GM12878 (cell line): ENCODE measurements at regions not wholly inside any gene's neighbourhood (a gene's known extent, or its start where the extent isn't known, plus 50 kb on each side); places are given as distances from the start of the nearest gene placed in this dataset.

Experiments
- ATAC-seq: fragments of 200-7000 bp; cut with Tn5 transposase; 3 replicates; pipeline ENCODE4 v1.9.1; 2020; ENCODE audit warnings: mild to moderate bottlenecking, moderate library complexity
- BruUV-seq: library from RNA; stranded (reverse); fragments of 400-500 nt; replicated peaks from 2 replicates; lab custom pipeline; 2021; lab: Mats Ljungman, UMichigan
- CTCF ChIA-PET: fragments of 300-600 bp; sonication (Branson Sonifier 250); formaldehyde crosslinking; extraction: SDS; loops from one replicate; lab custom pipeline; 2021; ENCODE audit warnings: inconsistent platforms; lab: Yijun Ruan, JAX
- POLR2A ChIA-PET: fragments of 350-600 bp; formaldehyde crosslinking; extraction: SDS; loops from one replicate; lab custom pipeline; 2021; ENCODE audit warnings: inconsistent platforms; lab: Charles Lee
- RAD21 ChIA-PET: fragments of 300-600 bp; sonication (Branson Sonifier 250); formaldehyde crosslinking; loops from one replicate; lab custom pipeline; 2023; ENCODE audit warnings: antibody characterized with exemption; ENCODE audit not compliant: unreplicated experiment; lab: Charles Lee
- SMC1A ChIA-PET: fragments of 300-600 bp; sonication (Branson Sonifier 250); formaldehyde crosslinking; loops from one replicate; lab custom pipeline; 2023; ENCODE audit not compliant: unreplicated experiment, uncharacterized antibody; lab: Charles Lee
- DNase-seq: peaks from one replicate; pipeline ENCODE4 v3.0.0-alpha.2; 2011; ENCODE audit warnings: low read depth, low spot score
- FAIRE-seq: peaks from 3 replicates; lab custom pipeline; 2011; peaks lifted over from hg19 to GRCh38; lab: Jason Lieb, UNC
- H2AFZ ChIP-seq: 2 replicates; pipeline ENCODE4 v1.6.0; 2011; ENCODE audit warnings: low read depth, low read length, control low read depth; ENCODE audit not compliant: control insufficient read depth
- H3K27ac ChIP-seq: 2 replicates; pipeline ENCODE4 v1.5.1; 2011; ENCODE audit warnings: control low read depth; ENCODE audit not compliant: control insufficient read depth, insufficient read depth
- H3K27me3 ChIP-seq, 2 experiments: replicated peaks in 1 of 2; 2 replicates each; pipeline versions ENCODE4 v1.6.0 to v1.6.1; 2011; ENCODE audit warnings: low read length in 1 of 2; ENCODE audit not compliant: control insufficient read depth in 2 of 2, insufficient read depth in 2 of 2
- H3K36me3 ChIP-seq, 2 experiments: 2 replicates each; pipeline ENCODE4 v1.5.1; 2011; ENCODE audit warnings: low read length in 1 of 2; ENCODE audit not compliant: control insufficient read depth in 2 of 2, insufficient read depth in 2 of 2
- H3K4me1 ChIP-seq: 2 replicates; pipeline ENCODE4 v1.6.1; 2011; ENCODE audit warnings: mild to moderate bottlenecking, low read length, moderate library complexity, mixed read lengths; ENCODE audit not compliant: control insufficient read depth, insufficient read depth
- H3K4me2 ChIP-seq: 2 replicates; pipeline ENCODE4 v1.6.0; 2011; ENCODE audit warnings: control low read depth; ENCODE audit not compliant: control insufficient read depth, insufficient read depth
- H3K4me3 ChIP-seq: fragments of 200-600 bp; sonication (generic); 2 replicates; pipeline ENCODE4 v1.5.1; 2016
- H3K79me2 ChIP-seq: 2 replicates; pipeline ENCODE4 v1.6.0; 2011; ENCODE audit warnings: low read length; ENCODE audit not compliant: control insufficient read depth, insufficient read depth
- H3K9ac ChIP-seq: 2 replicates; pipeline ENCODE4 v1.8.0; 2011; ENCODE audit warnings: low read length, control low read depth, mixed read lengths; ENCODE audit not compliant: control insufficient read depth, insufficient read depth
- H3K9me3 ChIP-seq: replicated peaks from 3 replicates; pipeline ENCODE4 v1.5.1; 2011; ENCODE audit warnings: mild to moderate bottlenecking, low read length; ENCODE audit not compliant: control insufficient read depth, insufficient read depth
- H4K20me1 ChIP-seq: 2 replicates; pipeline ENCODE4 v1.6.0; 2011; ENCODE audit not compliant: control insufficient read depth, insufficient read depth
- CBX5 ChIP-seq: sonication (generic); IDR thresholded peaks from 2 replicates; pipeline ENCODE4 v1.6.1; 2016; ENCODE audit warnings: low read depth, moderate library complexity, mild to moderate bottlenecking, inconsistent platforms
- CREB1 ChIP-seq: IDR thresholded peaks from 2 replicates; pipeline ENCODE4 v1.6.1; 2012; ENCODE audit warnings: low read depth, mild to moderate bottlenecking, inconsistent platforms
- MTA2 ChIP-seq: fragments of 450-650 bp; IDR thresholded peaks from 2 replicates; pipeline ENCODE4 v1.6.1; 2016; ENCODE audit warnings: low read depth, mild to moderate bottlenecking, moderate library complexity
- MTA3 ChIP-seq: IDR thresholded peaks from 2 replicates; pipeline ENCODE4 v1.6.1; 2012; ENCODE audit warnings: low read length, inconsistent platforms, borderline replicate concordance
- NFXL1 ChIP-seq: fragments of 450-650 bp; IDR thresholded peaks from 2 replicates; pipeline ENCODE4 v1.6.1; 2017; ENCODE audit warnings: antibody characterized with exemption, mild to moderate bottlenecking, borderline replicate concordance
- NFYB ChIP-seq: IDR thresholded peaks from 2 replicates; pipeline ENCODE4 v1.6.1; 2011; ENCODE audit warnings: low read depth, mild to moderate bottlenecking, low read length, improper control_type of control experiment, moderate library complexity; ENCODE audit not compliant: insufficient read depth
- NR2C2 ChIP-seq: IDR thresholded peaks from 2 replicates; pipeline ENCODE4 v1.6.1; 2011; ENCODE audit warnings: borderline replicate concordance, low read depth; ENCODE audit not compliant: control insufficient read depth, insufficient read length
- PAX5 ChIP-seq: IDR thresholded peaks from 2 replicates; pipeline ENCODE4 v1.6.1; 2011; ENCODE audit warnings: low read depth, low read length, borderline replicate concordance
- RUNX3 ChIP-seq: IDR thresholded peaks from 2 replicates; pipeline ENCODE4 v1.6.1; 2012; ENCODE audit warnings: low read length, inconsistent platforms
- SMARCA5 ChIP-seq: fragments of 450-650 bp; IDR thresholded peaks from 2 replicates; pipeline ENCODE4 v1.6.1; 2017; ENCODE audit warnings: mild to moderate bottlenecking
- SREBF1 ChIP-seq: IDR thresholded peaks from 2 replicates; pipeline ENCODE4 v1.6.1; 2012; ENCODE audit warnings: mild to moderate bottlenecking, low read length
- SRF ChIP-seq, 2 experiments: IDR thresholded peaks; 2 replicates each; pipeline ENCODE4 v1.6.1; 2011; ENCODE audit warnings: low read depth in 2 of 2, low read length in 2 of 2, mild to moderate bottlenecking in 1 of 2, moderate library complexity in 1 of 2
- SUZ12 ChIP-seq: fragments of 200-600 bp; sonication (generic); IDR thresholded peaks from one replicate; pipeline ENCODE4 v1.6.1; 2018; ENCODE audit warnings: antibody characterized with exemption, mild to moderate bottlenecking; ENCODE audit not compliant: unreplicated experiment
- YY1 ChIP-seq: IDR thresholded peaks from 2 replicates; pipeline ENCODE4 v1.6.1; 2011; ENCODE audit warnings: low read depth, mild to moderate bottlenecking, low read length
- ZSCAN29 ChIP-seq: fragments of 450-650 bp; IDR thresholded peaks from 2 replicates; pipeline ENCODE4 v1.6.1; 2017; ENCODE audit warnings: mild to moderate bottlenecking, moderate library complexity
- WGBS: methylation state at CpG from one replicate; pipeline ENCODE4 v1.1.6; 2016; ENCODE audit warnings: low lambda C conversion rate; ENCODE audit not compliant: insufficient replicate concordance, insufficient coverage; ENCODE audit errors: missing lambda C conversion rate; 5-methylcytosine and 5-hydroxymethylcytosine counted together
- in situ Hi-C: fragments of 300-500 bp; cut with MboI; formaldehyde crosslinking; loops from 9 replicates; pipeline ENCODE4 v1.14.3; 2018; ENCODE audit warnings: mixed read lengths
- intact Hi-C: fragments of 100-400 bp; cut with micrococcal nuclease; formaldehyde crosslinking; loops from one replicate; pipeline ENCODE4 v1.14.2; 2022; ENCODE audit not compliant: unreplicated experiment
- TF ChIP-seq, protein P1 (sequence below): IDR thresholded peaks from 2 replicates; pipeline ENCODE4 v1.6.1; 2012; ENCODE audit warnings: low read depth, low read length, improper control_type of control experiment
- TF ChIP-seq, protein P2 (sequence below): fragments of 450-650 bp; IDR thresholded peaks from 2 replicates; pipeline ENCODE4 v1.6.1; 2016; ENCODE audit warnings: mild to moderate bottlenecking, moderate library complexity, borderline replicate concordance

DNA sequence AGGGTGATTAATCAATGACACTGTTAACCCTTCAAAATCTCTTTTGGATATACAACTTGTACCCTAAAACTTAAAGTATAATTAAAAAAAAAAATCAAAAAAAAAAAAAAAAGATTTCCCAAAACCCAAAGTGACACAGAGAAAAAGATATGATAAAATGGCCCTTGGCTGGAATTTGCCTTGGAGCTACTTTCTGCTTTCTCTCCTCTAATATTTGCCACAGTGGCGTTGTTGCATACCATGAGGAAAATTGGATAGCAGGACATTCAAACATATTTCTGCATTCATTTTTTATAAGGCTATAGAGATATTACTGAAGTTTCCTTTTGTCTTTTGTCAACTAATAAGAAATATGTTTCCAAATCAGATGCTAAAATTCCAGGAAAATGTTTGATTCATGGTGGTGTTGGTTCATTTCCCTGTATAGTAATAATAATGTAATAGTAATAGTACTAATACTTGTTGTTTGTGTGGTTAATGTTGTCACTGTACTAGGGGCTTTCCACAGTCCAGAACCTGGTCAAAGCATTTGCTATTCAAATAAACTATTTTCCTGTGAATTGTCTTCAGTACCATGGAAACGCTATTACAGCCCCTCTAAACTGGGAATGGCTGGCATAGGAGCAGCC is 441.3 kb upstream of the THBS1 start:
- Histone ChIP-seq H3K4me1 (no peaks in the 10 kb centered on the region), H3K4me3 (no peak overlapping the region), H3K9me3 (no peaks in the 10 kb centered on the region), H3K27ac (no peak overlapping the region), H3K9ac (no peak overlapping the region)
- intact Hi-C loops = loop anchor here (10.0 kb wide), 1 partner anchor 285 kb away; no protein-coding TSS in a partner anchor
- TF ChIP-seq NR2C2 (no peak), ZSCAN29 (no peak), NFYB (no peak), MTA2 (no peak), SRF (IDR thresholded peaks at IDR 0.05; ENCODE audit: low read depth in 2 of 2, low read length in 2 of 2) (no peak), RUNX3 (no peak), CREB1 (no peak), SUZ12 (no peak), MTA3 (no peak), SMARCA5 (no peak), CBX5 (no peak), YY1 (no peak), PAX5 (no peak), NFXL1 (no peak), SREBF1 (no peak)
- TF ChIP-seq, protein P1, sequence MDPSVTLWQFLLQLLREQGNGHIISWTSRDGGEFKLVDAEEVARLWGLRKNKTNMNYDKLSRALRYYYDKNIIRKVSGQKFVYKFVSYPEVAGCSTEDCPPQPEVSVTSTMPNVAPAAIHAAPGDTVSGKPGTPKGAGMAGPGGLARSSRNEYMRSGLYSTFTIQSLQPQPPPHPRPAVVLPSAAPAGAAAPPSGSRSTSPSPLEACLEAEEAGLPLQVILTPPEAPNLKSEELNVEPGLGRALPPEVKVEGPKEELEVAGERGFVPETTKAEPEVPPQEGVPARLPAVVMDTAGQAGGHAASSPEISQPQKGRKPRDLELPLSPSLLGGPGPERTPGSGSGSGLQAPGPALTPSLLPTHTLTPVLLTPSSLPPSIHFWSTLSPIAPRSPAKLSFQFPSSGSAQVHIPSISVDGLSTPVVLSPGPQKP = no peak
- TF ChIP-seq, protein P2, sequence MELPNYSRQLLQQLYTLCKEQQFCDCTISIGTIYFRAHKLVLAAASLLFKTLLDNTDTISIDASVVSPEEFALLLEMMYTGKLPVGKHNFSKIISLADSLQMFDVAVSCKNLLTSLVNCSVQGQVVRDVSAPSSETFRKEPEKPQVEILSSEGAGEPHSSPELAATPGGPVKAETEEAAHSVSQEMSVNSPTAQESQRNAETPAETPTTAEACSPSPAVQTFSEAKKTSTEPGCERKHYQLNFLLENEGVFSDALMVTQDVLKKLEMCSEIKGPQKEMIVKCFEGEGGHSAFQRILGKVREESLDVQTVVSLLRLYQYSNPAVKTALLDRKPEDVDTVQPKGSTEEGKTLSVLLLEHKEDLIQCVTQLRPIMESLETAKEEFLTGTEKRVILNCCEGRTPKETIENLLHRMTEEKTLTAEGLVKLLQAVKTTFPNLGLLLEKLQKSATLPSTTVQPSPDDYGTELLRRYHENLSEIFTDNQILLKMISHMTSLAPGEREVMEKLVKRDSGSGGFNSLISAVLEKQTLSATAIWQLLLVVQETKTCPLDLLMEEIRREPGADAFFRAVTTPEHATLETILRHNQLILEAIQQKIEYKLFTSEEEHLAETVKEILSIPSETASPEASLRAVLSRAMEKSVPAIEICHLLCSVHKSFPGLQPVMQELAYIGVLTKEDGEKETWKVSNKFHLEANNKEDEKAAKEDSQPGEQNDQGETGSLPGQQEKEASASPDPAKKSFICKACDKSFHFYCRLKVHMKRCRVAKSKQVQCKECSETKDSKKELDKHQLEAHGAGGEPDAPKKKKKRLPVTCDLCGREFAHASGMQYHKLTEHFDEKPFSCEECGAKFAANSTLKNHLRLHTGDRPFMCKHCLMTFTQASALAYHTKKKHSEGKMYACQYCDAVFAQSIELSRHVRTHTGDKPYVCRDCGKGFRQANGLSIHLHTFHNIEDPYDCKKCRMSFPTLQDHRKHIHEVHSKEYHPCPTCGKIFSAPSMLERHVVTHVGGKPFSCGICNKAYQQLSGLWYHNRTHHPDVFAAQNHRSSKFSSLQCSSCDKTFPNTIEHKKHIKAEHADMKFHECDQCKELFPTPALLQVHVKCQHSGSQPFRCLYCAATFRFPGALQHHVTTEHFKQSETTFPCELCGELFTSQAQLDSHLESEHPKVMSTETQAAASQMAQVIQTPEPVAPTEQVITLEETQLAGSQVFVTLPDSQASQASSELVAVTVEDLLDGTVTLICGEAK = no peak
- TF ChIP-seq, all 136 proteins: peak for 0
- RAD21 ChIA-PET = no interaction called here
- no TSS peak for BruUV-seq
- 31% methylated on average over 2 of the region's 2 CpGs for WGBS
- SMC1A ChIA-PET = interaction anchor here (0.7 kb wide), 1 partner anchor 435 kb away, joined by 3 read pairs; no protein-coding TSS in a partner anchor
- no peak overlapping the region for H3K4me2 ChIP-seq
- in situ Hi-C loops = no loop called here
- CTCF ChIA-PET = interaction anchor here (0.7 to 1.5 kb wide), 2 partner anchors 8 to 14 kb away, joined by 3 to 4 read pairs; no protein-coding TSS in a partner anchor
- H3K27me3 ChIP-seq = no peaks in the 10 kb centered on the region
- DNase-seq = no peak
- POLR2A ChIA-PET = interaction anchor here (0.5 kb wide), 1 partner anchor 194 kb away, joined by 3 read pairs; no protein-coding TSS in a partner anchor
- H4K20me1 ChIP-seq = no peaks in the 10 kb centered on the region
- no peak overlapping the region for H2AFZ ChIP-seq
- peak; percentile 71 for ATAC-seq
- no peaks in the 10 kb centered on the region for H3K36me3 ChIP-seq
- H3K79me2 ChIP-seq = no peaks in the 10 kb centered on the region
- no peak for FAIRE-seq
